Inflammatory macrophage (primary cell): ENCODE measurements at regions not wholly inside any gene's neighbourhood (a gene's known extent, or its start where the extent isn't known, plus 50 kb on each side); places are given as distances from the start of the nearest gene placed in this dataset.

Experiments used
- DNase-seq, 2 donors: peaks; one replicate each; pipeline ENCODE4 v3.0.0-alpha.2; 2020 to 2022

GRCh38 chr3:21132896-21133295 lies 618.1 kb downstream of the ZNF385D start:
- no peak for DNase-seq

GRCh38 chr3:21120826-21121225 lies 630.2 kb downstream of the ZNF385D start:
- no peak for DNase-seq

- no peak for DNase-seq
Measured at GRCh38 chr3:21117370-21117769, 633.6 kb downstream of the ZNF385D start.

GRCh38 chr3:21109056-21109455 lies 642.0 kb downstream of the ZNF385D start:
- no peak for DNase-seq

- DNase-seq = no peak
Measured at GRCh38 chr3:21105784-21106183, 645.2 kb downstream of the ZNF385D start.

- no peak for DNase-seq
Measured at GRCh38 chr3:21100656-21101359, 650.2 kb downstream of the ZNF385D start.

- DNase-seq = no peak
Measured at GRCh38 chr3:21094686-21095085, 656.3 kb downstream of the ZNF385D start.

- DNase-seq = no peak
Measured at GRCh38 chr3:21073561-21073960, 677.4 kb downstream of the ZNF385D start.

GRCh38 chr3:21067031-21067813 lies 683.8 kb downstream of the ZNF385D start:
- DNase-seq = no peak

GRCh38 chr3:21062831-21063294 lies 688.1 kb downstream of the ZNF385D start:
- DNase-seq = no peak

- DNase-seq = no peak
Measured at GRCh38 chr3:21059404-21059803, 691.6 kb downstream of the ZNF385D start.

- DNase-seq = no peak
Measured at GRCh38 chr3:21056293-21056692, 694.7 kb downstream of the ZNF385D start.

- no peak for DNase-seq
Measured at GRCh38 chr3:21055015-21055414, 696.0 kb downstream of the ZNF385D start.

- no peak for DNase-seq
Measured at GRCh38 chr3:21054064-21054463, 696.9 kb downstream of the ZNF385D start.

- DNase-seq = no peak
Measured at GRCh38 chr3:21049334-21050062, 701.5 kb downstream of the ZNF385D start.

GRCh38 chr3:21043139-21043538 lies 707.9 kb downstream of the ZNF385D start:
- DNase-seq = no peak

GRCh38 chr3:21042184-21042583 lies 708.8 kb downstream of the ZNF385D start:
- DNase-seq = no peak

- DNase-seq = no peak
Measured at GRCh38 chr3:21041621-21042020, 709.4 kb downstream of the ZNF385D start.

GRCh38 chr3:21036888-21037287 lies 714.1 kb downstream of the ZNF385D start:
- no peak for DNase-seq

- no peak for DNase-seq
Measured at GRCh38 chr3:21028412-21028811, 722.6 kb downstream of the ZNF385D start.

- DNase-seq = no peak
Measured at GRCh38 chr3:21024563-21024962, 726.4 kb downstream of the ZNF385D start.

- DNase-seq = no peak
Measured at GRCh38 chr3:21020681-21021080, 730.3 kb downstream of the ZNF385D start.

GRCh38 chr3:21020043-21020442 lies 731.0 kb downstream of the ZNF385D start:
- DNase-seq = no peak
